ENCODE measurements at regions not wholly inside any gene's neighbourhood (a gene's known extent, or its start where the extent isn't known, plus 50 kb on each side); places are given as distances from the start of the nearest gene placed in this dataset.

DNA sequence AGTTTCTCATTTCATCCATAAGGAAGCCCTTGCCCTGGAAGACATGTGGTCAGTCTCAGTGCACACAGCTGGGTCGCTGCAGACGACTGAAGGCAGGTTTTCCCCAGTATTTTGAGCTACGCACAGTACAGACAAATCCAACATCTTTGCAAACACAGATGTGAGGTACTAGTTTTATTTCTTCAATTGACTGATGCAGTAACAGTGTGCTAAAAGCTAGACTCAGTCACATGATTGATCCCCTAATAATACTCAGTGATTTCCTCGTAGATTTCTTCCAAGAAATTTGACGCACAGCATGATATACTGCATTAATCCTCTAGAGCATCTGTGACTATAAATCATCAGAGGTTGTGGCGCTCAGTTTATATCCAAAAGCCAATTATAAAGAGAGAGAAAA lies 346.1 kb downstream of the DIRAS2 start:
- no peak for DNase-seq

DNA sequence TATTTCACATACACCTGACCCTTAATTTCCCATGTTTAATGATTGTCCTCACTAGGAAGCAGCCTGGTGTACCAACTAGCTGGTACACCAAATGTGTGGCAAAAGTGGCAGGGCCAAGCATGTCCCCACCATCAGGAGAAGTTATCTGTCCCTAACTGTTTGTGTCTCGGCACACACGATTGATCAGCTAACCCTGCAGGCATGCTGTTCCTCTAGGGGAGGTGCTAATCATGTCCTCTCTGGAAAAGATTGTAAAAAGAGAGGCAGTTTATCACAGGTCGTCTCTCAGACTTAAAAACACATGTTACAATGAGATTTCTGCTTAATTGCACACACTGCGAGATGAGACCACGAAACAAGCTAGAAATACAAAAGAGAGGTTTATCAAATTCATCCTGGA lies 342.7 kb downstream of the DIRAS2 start:
- DNase-seq: no peak

DNA sequence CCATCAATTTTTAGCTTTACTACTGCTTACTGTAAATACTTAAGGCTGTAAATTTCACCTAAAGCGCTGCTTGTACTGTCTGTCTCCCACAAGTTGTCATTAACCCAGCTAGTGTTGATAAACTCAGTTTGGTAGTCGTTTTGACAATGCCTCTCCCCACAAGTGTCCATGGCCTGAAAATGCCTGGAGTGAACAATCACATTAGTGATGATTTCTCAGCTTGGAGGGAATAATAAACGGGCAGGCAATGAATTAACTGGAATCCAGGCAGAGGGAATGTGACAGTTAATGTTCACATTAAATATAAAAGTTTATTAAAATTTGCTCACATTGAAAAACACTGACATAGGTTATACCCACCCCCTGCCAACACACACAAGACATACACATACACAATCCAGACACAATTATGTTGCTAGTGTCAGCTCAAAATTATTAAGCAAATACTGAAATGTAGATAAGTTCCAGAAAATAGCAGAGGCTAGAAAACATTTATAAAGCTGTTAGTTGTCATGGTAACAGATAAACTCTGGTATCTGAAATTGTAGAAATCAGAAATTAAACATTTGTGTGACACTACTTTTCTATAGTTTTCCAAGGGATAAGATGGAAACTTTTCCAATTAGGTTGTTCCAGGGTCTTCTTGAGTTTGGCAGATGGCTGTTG lies 341.9 kb downstream of the DIRAS2 start:
- DNase-seq: no peak

DNA sequence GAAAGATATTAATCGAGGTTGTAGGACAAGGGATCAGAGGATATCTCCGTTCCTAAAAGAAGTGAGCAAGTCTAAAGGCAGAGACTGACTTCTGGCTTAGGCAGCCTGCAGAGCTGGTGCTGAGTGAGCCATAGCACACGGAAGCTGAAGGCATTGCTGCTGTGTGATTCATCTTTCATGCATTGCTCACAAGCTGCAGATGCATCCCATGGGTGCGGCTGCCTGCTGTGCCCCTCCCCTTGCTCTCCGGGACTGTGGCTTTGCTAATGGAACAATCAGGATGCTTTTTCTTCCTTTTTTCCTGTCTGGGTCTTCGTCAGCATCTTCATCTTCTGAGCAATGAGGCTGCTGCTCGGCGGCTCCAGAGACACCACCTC lies 341.4 kb downstream of the DIRAS2 start:
- DNase-seq: no peak

DNA sequence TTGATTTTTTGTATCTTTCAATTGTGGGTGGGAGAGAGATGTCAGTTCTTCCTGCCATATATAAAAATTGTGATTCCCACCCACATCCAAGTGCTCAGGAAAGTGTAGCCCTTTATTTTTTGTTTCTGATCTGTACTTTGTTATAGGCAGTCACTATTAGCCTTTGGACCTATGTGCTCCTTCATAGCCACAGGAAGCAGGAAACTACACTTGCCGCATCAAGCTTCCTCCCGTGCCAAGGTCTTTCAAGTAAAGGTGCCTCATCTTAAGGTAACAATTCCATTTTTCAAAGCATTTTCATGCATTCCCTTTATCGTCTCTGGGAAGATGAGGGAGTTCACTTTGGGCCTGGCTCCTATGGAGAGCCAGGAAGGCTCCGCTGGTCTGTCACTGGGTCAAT lies 339.0 kb downstream of the DIRAS2 start:
- DNase-seq: no peak

DNA sequence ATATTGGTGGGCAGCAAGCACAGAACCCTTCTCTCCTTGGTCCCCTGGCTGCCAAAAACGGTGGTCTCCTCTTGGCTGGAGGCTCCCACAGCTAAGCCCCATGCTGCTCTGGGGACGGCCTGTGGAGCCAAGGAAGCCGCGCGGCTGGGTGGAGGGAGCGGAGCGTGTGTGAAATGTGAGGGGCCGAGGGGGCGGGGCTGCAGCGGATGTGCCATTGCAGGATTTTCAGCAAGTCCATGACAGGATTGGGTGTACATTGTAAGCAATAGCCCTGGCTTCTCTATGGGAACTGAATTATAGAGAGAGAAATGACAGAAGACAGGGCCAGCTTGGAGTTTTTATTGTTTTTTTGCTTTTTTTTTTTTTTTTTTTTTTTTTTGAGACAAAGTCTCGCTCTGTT lies 336.5 kb downstream of the DIRAS2 start:
- DNase-seq: no peak

DNA sequence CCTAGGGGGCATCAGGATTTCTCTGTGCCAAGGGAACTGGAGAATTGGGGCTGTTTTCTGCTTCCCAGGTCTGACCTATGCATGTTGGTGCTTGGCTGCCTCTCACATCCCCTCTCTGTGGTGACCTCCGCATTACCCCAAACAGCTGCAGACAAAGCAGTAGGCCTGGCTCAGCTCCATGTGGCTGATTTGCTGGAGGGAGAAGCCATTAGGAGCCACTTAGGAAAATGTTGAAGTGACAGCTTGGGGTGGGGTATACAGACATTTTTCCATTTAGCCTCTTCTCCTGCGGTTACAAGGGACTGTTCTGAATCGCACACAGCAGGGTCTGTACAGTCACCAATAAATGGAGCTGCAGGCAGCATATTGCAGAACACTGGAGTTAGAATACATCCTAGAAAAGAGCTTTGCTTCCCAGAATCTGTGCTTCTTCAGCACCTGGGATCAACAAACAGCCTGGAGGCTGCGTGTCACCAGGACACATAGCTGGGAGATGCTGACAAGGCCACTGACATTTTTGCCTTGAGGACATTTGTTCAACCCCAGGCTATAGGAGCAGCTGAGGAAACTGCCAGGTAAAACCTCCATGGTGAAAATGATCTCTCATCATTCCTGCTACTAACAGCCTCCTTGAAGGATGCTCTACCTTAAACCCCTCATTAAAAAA lies 335.3 kb downstream of the DIRAS2 start:
- DNase-seq: no peak

DNA sequence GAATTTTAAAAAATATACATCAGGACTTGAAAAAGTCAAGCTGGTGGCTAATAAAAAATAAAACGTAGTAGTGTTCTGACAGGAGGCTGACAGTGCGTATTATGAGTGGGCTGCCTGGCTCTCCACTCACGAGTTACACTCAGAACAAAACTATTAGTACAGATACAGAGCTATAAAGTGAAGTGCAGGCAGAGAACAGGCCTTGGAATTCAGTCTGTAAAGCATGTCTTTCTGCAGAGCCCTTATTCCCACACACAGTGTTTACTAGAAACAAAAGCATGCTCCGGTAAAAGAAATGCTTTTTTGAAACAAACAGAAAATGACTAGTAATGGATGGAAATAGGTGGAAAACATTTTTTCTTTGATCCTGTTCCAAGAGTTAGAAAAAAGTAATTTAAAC lies 334.7 kb downstream of the DIRAS2 start:
- DNase-seq: no peak

DNA sequence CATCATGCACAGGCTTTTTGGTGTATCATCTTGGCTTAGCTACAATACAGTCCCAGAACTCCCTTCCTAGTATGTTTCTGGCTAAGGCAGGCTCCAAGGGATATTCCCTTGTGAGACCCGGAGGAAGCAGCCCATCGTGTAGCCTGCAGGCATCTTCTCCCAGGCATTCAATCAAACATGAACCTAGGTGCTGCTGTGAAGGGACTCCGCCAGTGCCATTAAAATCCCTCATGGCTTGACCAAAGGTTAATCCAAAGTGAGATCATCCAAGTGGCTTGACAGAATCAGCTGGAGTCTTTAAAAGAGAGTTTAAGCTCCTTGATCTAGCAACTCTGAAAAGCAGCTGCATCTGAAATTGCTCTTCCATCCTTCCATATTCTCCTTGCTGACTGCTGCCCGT lies 333.9 kb downstream of the DIRAS2 start:
- DNase-seq: no peak

DNA sequence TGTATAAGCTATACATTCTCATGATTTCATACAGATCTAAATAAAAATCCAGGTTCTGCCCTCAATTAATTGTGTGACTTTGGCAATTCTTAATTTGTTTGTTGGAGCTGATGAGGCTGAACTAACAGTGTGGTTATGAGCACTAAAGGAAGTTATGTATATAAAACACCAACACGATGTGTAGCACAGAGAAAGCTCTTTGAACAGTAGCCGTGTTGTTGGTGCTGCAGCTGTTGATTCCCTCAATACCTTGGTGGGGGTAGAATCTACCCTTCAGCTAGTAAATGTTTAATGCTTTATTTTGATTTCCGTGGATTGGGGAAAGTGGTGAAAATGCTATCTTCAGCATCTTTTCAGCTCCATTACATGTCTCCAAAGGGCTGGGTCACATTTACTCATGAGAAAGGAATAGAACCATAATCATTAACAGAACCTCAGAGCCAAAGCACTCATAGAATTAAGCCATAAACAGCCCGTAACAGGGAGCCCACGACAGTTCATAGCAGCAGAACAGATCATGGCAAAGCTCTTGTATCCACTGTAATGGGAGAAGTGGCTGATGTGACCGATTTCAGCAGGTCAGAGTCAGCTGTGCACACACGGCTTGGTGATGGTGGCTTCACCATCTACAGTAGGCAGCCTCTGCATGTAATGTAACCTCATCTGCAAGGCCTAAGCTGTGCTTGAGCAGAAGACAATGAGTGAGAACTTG lies 332.7 kb downstream of the DIRAS2 start:
- DNase-seq: no peak

DNA sequence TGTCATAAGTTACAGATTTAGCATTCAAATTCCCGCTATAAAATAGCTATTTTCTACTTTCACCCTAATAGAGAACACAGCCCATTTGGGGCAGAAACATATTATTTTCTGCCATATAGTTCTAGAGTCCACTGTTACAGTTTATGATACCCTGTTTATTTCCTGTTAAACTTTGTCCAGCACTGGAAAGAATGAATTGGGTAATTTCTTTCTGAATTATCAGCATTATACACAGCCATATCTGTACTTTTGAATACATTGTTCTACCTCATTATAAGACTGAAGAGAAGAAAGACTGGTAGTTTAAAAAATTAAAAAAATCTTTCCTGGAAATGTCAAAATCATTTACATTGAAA lies 332.1 kb downstream of the DIRAS2 start:
- no peak for DNase-seq

DNA sequence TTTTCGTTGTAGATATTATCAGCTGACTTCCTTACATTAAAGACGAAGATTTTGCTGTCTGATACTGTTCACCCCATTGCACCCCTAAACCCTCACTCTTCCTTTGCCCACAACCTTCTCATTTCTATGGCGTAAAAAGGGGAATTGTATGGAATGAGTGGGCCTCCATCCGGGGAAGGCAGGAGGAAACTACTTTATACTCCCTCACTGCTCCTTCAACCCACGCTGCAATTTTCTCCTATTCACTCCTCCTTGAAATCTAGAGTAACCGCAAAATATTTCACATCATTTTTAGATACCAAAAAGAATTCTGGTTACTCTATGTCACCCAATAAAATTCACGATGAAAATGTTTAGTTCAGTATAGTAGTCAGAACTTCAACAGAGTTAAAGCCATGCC lies 330.8 kb downstream of the DIRAS2 start:
- DNase-seq: no peak

DNA sequence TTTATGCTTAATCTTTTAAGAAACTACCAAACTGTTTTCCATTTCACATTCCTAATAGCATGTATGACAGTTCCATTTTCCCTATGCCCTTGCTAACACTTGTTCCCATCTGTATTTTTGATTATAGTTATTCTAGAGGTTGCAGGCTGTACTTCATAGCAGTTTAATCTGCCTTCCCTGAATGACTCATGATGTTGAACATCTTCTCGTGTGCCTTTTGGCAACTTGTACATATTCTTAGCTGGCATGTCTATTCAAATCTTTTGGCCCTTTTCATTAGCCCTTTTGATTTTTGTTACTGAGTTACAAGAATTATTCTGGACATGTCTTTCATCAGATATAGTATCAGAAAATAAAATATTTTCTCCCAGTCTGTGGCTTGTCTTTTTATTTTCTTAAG lies 320.3 kb downstream of the DIRAS2 start:
- DNase-seq: no peak

DNA sequence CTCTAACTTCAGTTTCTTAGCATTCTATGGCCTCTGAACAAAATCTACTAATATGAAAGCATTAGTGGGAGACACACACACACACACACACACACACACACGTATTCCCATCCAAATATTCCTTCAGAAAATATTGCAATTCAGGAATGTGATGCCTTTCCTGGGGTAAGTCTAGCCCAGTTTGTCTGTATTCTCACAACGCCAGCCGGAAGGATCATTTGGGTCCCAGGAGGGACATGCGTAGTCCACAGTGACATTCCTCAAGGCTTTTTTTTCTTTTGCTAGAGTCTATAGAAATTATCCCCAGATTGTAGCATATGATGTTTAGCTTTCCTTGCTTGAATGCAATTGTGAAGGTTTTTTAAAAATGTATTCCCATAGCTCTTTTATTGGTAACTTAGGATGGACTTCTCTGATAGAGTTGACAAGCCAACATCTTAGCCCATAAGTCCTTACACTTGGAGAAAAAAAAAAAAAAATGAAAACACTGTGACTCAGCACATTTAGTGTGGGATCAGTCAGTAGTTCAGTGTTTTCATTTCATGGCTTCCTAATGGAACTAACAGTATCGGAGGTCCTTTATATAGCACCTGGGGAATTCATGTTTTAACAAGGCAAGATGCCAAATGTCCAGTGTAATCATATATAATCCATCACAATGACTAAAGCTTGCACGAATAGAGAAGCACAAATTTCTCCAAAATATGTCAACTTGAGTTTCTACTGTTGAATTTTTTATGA lies 316.5 kb downstream of the DIRAS2 start:
- no peak for DNase-seq

DNA sequence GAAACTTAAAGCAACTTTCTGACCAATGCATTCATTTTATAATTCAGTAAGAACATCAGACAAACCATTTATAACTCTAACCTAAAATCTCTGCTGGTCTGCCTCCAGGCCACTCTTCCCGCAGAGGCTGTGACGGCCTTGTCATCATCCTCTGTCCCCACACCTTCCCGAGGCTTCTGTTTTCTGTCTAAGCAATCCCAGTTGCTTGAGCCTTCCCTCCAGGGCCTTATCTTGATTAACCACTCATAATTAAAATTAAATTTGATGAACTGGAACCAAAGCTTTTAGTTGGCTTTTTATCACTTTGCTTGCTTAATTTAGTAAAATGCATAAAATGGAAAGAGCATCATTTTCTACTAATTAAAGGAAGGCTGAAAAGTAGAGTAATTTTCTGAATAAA lies 312.4 kb downstream of the DIRAS2 start:
- no peak for DNase-seq

DNA sequence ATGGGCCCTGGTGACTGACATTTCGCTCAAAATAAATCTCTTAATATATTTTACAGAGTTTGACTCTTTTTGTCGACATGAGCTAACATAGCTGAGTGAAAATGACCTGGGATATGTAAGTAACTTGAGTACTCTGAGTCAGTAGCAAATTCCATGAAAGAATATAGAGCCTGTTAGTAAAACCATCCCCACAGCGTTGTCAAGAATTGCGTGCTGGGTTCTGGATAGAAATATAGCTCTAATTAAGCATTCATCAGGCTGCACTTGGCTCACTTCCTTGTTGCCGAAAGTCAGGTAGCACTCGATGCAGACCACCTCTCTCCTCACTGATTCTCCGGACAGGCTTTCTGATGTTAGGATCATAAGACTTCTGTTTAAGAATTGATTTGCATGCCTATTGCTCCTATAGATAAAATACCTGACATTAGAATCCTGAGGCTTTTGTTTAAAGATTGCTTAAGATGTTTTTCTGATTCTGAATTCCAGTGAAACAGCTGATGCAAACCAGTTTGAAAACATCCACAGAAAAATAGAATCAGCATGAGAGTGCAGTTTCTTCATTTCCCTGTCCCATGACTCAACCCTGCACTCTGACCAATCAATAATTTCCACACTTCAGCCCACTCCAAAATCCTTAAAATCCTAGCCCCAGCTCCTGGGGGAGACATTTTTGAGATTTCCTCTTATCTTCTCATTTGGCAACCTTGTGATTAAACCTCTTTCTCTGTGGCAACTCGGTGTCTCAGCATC lies 310.6 kb downstream of the DIRAS2 start:
- no peak for DNase-seq

DNA sequence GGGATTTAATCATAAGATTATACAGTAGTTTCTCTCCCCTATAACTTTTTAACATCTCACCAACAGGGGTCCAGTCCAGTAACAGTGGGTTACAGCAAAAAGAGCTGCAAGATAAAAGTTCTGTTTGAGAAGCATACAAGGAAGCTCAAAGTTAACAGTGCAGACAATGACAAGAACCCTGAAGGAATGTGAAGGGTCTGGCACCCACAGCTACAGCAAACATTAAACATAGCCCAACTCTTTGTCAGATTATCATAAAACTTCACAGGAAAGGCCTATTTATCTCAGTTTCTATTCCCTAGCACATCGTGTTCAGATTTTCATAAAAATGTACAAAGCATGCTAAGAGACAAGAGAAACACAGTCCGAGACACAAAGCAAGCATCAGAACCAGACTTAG lies 309.4 kb downstream of the DIRAS2 start:
- DNase-seq: no peak

DNA sequence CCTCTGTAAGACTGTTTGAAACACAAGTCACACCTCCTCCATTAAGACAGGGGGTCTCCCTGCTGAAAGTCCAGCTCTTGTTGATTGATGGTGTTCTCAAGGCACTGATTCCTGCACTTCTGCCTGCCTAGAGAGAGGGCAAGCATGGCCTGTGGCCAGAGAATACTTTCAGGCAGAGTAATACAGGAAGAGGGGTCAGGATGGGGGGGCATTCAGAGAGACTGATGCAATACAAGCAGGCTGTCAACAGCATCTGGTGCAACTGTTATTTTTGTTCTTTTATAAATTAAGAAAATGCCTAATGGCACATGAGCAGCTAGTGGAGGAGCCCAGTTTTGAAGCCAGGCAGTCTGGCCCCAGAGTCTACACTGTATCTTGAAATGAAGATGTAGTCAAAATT lies 302.2 kb downstream of the DIRAS2 start:
- no peak for DNase-seq

DNA sequence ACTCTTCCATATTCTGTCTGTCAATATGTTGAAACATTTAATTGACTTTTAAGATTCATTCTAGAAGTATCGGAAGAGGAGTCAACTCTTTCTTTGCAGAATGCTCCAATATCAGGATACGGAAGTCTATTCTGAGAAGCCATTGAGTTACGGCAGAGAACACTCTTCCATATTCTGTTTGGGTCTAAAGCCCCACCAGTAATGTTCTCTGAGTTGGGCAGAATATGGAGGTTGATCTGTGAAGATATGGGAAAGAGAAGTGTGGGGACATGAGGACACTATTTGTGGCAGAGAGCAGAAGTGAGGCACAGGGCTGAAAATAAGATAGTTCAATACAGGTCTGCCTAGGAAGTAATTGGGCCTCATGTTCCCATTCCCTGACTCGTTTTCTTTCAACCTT lies 300.0 kb downstream of the DIRAS2 start:
- DNase-seq: no peak

DNA sequence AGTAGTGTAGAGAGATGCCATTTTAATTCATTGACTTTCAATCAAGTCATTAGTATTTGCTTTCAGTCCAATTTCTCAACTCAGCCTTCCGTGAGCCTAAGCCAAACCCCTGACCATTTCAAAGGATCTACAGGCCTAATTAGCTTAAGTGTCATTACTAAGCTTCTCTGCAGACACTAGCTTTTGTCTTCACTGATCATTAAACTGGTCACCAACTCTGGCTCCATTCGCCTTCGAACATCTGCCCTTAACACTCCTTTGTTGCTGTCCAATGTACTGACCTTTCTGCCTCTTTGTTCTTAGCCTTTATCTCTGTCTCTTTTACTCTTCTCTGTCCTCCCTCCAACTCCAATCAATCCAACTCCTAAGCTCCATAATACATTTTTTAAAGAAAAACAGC lies 299.3 kb downstream of the DIRAS2 start:
- no peak for DNase-seq

DNA sequence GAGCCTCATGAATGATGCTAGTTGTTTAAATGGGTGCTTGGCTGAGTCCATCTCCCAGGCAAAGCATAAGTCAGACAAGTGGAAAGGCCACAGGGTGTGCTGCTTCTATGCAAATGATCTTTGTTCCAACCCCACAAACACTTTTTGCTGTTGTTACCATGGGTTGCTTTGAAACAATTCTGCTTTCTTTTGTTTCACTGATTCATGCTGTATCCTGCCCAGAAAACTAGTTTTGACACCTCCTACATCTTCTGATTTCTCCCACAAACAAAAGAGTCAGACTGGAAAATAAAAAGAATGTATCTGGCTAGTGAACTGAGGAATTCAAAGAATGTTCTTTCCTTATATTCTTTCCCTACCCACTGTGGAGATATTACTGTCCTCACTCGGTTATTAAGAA lies 298.6 kb downstream of the DIRAS2 start:
- no peak for DNase-seq

DNA sequence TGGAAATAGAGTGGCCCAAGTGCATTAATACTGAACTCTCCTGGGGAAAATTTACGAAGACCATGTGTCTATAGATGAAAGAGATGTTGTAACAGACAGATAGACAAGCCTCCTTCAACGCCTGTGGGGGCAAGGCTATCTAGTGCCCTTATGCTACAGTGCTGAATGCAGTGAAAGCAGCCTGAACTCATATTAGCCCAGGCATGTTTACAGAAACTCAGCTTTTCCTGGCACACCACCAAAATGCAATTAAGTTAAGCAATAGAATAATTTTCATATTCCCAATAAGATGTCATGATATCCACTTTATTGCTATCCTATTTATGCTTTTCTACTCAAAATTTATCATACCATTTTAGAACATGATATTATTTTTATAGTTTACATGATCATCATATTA lies 277.0 kb downstream of the DIRAS2 start:
- DNase-seq: no peak

DNA sequence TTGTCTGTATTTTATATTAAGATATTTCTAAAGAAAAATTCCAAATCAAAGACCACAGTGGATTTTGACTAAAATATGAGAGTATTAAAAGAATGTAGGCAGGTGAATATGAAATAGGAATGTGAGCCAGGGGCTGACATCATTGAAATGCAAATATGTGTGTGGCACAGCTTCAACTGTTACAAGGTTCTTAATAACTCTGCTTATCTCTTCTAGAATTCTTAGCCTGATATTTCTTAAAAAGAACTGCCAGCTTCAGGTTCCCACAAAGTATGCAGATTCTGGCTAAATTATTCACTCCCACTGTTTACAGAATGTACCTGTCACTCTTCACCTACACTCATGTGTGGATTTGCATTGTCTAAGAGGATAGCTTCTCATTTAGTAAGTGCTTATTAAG lies 274.4 kb downstream of the DIRAS2 start:
- no peak for DNase-seq
